OCI-LY3 (cell line): ENCODE measurements at regions not wholly inside any gene's neighbourhood (a gene's known extent, or its start where the extent isn't known, plus 50 kb on each side); places are given as distances from the start of the nearest gene placed in this dataset.

Experiments used
- H2AFZ ChIP-seq: fragments of 200-600, 300-600 bp; shearing (Covaris generic); 2 replicates; pipeline ENCODE4 v1.6.0; 2014; ENCODE audit warnings: antibody characterized with exemption, low read depth, low read length
- H3K27ac ChIP-seq: fragments of 200-600, 300-600 bp; sonication (generic); 2 replicates; pipeline ENCODE4 v1.5.1; 2014; ENCODE audit warnings: mild to moderate bottlenecking, low read length, moderate library complexity, mixed read lengths
- H3K27me3 ChIP-seq: fragments of 200-600, 300-600 bp; sonication (generic); 2 replicates; pipeline ENCODE4 v1.6.1; 2014; ENCODE audit warnings: low read depth, low read length, mixed read lengths
- H3K36me3 ChIP-seq: fragments of 200-600, 300-600 bp; sonication (generic); replicated peaks from 2 replicates; pipeline ENCODE3; 2014; ENCODE audit warnings: low read depth, low read length, mixed read lengths
- H3K4me1 ChIP-seq: fragments of 300-600, 200-600 bp; sonication (generic); 2 replicates; pipeline ENCODE4 v1.6.1; 2014; ENCODE audit warnings: low read length, mixed read lengths
- H3K4me2 ChIP-seq: fragments of 200-600, 300-600 bp; sonication (generic); 2 replicates; pipeline ENCODE4 v1.6.1; 2014; ENCODE audit warnings: low read length, mixed read lengths
- H3K4me3 ChIP-seq: fragments of 300-600, 200-600 bp; sonication (generic); 2 replicates; pipeline ENCODE4 v1.5.1; 2014; ENCODE audit warnings: antibody characterized with exemption, mild to moderate bottlenecking, low read length, moderate library complexity
- H3K79me2 ChIP-seq: fragments of 300-600, 200-600 bp; shearing (Covaris generic); 2 replicates; pipeline ENCODE4 v1.6.1; 2014; ENCODE audit warnings: mild to moderate bottlenecking, low read length, mixed read lengths
- H3K9ac ChIP-seq: fragments of 300-600, 200-600 bp; shearing (Covaris generic); 2 replicates; pipeline ENCODE4 v1.6.0; 2014; ENCODE audit warnings: mild to moderate bottlenecking, low read length, moderate library complexity
- H3K9me3 ChIP-seq: fragments of 200-600, 300-600 bp; shearing (Covaris generic); 2 replicates; pipeline ENCODE4 v1.6.1; 2014; ENCODE audit warnings: low read length, mixed read lengths; ENCODE audit not compliant: insufficient read depth
- H4K20me1 ChIP-seq: fragments of 200-600, 300-600 bp; sonication (generic); 2 replicates; pipeline ENCODE4 v1.6.1; 2016; ENCODE audit warnings: low read length, mixed read lengths; ENCODE audit not compliant: insufficient read depth
- CTCF ChIP-seq: fragments of 200-600, 300-600 bp; sonication (generic); IDR thresholded peaks from 2 replicates; pipeline ENCODE4 v1.5.1; 2014; ENCODE audit warnings: antibody characterized with exemption, low read length, low read depth
- EZH2phosphoT487 ChIP-seq: fragments of 200-600 bp; shearing (Covaris generic); IDR thresholded peaks from 2 replicates; pipeline ENCODE4 v1.6.1; 2018; ENCODE audit warnings: antibody characterized with exemption, mixed run types, low read depth

- no peak overlapping the region for H3K4me2 ChIP-seq
- H3K27me3 ChIP-seq, result no peaks in the 10 kb centered on the region
- no peak overlapping the region for H3K4me3 ChIP-seq
- no peaks in the 10 kb centered on the region for H3K79me2 ChIP-seq
- no peaks in the 10 kb centered on the region for H3K4me1 ChIP-seq
- H3K9ac ChIP-seq, result no peak overlapping the region
- TF ChIP-seq CTCF (no peak), EZH2phosphoT487 (no peak)
- no peak overlapping the region for H3K27ac ChIP-seq
- H4K20me1 ChIP-seq, result no peaks in the 10 kb centered on the region
- H3K36me3 ChIP-seq, result peaks cover 6% of the 10 kb centered on the region
- H2AFZ ChIP-seq, result no peak overlapping the region
- H3K9me3 ChIP-seq, result peaks cover 4% of the 10 kb centered on the region; the same call in 1 of the 2 replicates
Measured at GRCh38 chr14:71742485-71742884, 189.7 kb upstream of the RGS6 start.

- Histone ChIP-seq H3K27ac (no peak overlapping the region), H3K36me3 (peaks cover 3% of the 10 kb centered on the region), H3K9ac (no peak overlapping the region), H3K4me3 (no peak overlapping the region), H3K79me2 (no peaks in the 10 kb centered on the region), H2AFZ (no peak overlapping the region), H4K20me1 (no peaks in the 10 kb centered on the region), H3K27me3 (no peaks in the 10 kb centered on the region), H3K4me2 (no peak overlapping the region), H3K9me3 (peaks cover 14% of the 10 kb centered on the region; the same call in 1 of the 2 replicates), H3K4me1 (no peaks in the 10 kb centered on the region)
- TF ChIP-seq CTCF (no peak), EZH2phosphoT487 (no peak)
Measured at GRCh38 chr14:71745072-71745471, 187.2 kb upstream of the RGS6 start.

- Histone ChIP-seq H3K27ac (no peak overlapping the region), H3K9me3 (peaks cover 14% of the 10 kb centered on the region; the same call in 1 of the 2 replicates), H3K4me1 (peaks cover 5% of the 10 kb centered on the region), H3K27me3 (no peaks in the 10 kb centered on the region), H3K36me3 (peaks cover 3% of the 10 kb centered on the region), H2AFZ (no peak overlapping the region), H3K9ac (no peak overlapping the region), H3K4me3 (no peak overlapping the region), H4K20me1 (no peaks in the 10 kb centered on the region), H3K4me2 (no peak overlapping the region), H3K79me2 (no peaks in the 10 kb centered on the region)
- TF ChIP-seq CTCF (no peak), EZH2phosphoT487 (no peak)
Measured at GRCh38 chr14:71748196-71748595, 184.0 kb upstream of the RGS6 start.

- no peaks in the 10 kb centered on the region for H3K27me3 ChIP-seq
- H3K4me2 ChIP-seq, result no peak overlapping the region
Measured at GRCh38 chr14:71749613-71750238, 182.5 kb upstream of the RGS6 start.

More at GRCh38 chr14:71749613-71750238, 182.5 kb upstream of the RGS6 start:
- Histone ChIP-seq H3K9me3 (peaks cover 14% of the 10 kb centered on the region; the same call in 1 of the 2 replicates), H3K36me3 (peaks cover 3% of the 10 kb centered on the region), H4K20me1 (no peaks in the 10 kb centered on the region), H3K79me2 (no peaks in the 10 kb centered on the region), H3K27ac (no peak overlapping the region), H3K4me1 (peaks cover 8% of the 10 kb centered on the region), H3K4me3 (no peak overlapping the region), H3K9ac (no peak overlapping the region), H2AFZ (no peak overlapping the region)
- TF ChIP-seq EZH2phosphoT487 (no peak), CTCF (no peak)
